ENCODE measurements at regions not wholly inside any gene's neighbourhood (a gene's known extent, or its start where the extent isn't known, plus 50 kb on each side); places are given as distances from the start of the nearest gene placed in this dataset.

DNA sequence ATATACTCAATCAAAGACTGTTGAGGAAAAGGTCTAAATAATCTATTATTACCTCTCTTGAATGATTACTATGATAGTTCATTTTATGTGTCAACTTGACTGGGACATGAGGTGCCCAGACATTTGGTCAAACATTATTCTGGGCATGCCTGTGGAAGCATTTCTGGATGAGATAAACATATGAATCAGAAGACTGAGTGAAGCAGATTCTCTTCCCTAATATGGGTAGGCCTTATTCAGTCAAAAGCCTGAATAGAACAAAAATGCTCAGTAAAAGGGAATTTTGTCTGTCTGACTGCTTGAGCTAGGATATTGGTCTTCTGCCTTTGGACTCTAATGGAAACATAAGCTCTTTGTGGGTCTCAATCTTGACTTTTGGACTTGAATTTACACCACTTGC, 73.3 kb upstream of the SOX13 start:
- no peak overlapping the region for H3K4me2 ChIP-seq (ENCODE audit: low read depth, low read length)
- DNase-seq: no peak
- no peaks in the 10 kb centered on the region for H3K36me3 ChIP-seq (replicated peaks; ENCODE audit: insufficient read depth, low read length)
- H3K4me3 ChIP-seq (ENCODE audit: low read length): no peak overlapping the region
- H3K9me3 ChIP-seq (replicated peaks; ENCODE audit: insufficient read depth, low read length): no peaks in the 10 kb centered on the region
- H2AFZ ChIP-seq (ENCODE audit: low read length): no peak overlapping the region
- H3F3A ChIP-seq (ENCODE audit: insufficient read depth, low read length): no peaks in the 10 kb centered on the region
- no peak overlapping the region for H3K9ac ChIP-seq (ENCODE audit: low read length)
- H3K27me3 ChIP-seq (replicated peaks; ENCODE audit: insufficient read depth, low read length): no peaks in the 10 kb centered on the region
- no peak for TF ChIP-seq EZH2phosphoT487 (IDR thresholded peaks at IDR 0.05; ENCODE audit: low read length)
- no peak overlapping the region for H3K27ac ChIP-seq (ENCODE audit: low read length)
- no peaks in the 10 kb centered on the region for H3K79me2 ChIP-seq (ENCODE audit: low read length)
- no peaks in the 10 kb centered on the region for H3K9me2 ChIP-seq (replicated peaks; ENCODE audit: insufficient read depth, low read length)
- H4K20me1 ChIP-seq (ENCODE audit: insufficient read depth, low read length): no peaks in the 10 kb centered on the region
- peaks cover 7% of the 10 kb centered on the region for H3K4me1 ChIP-seq (ENCODE audit: low read length)

DNA sequence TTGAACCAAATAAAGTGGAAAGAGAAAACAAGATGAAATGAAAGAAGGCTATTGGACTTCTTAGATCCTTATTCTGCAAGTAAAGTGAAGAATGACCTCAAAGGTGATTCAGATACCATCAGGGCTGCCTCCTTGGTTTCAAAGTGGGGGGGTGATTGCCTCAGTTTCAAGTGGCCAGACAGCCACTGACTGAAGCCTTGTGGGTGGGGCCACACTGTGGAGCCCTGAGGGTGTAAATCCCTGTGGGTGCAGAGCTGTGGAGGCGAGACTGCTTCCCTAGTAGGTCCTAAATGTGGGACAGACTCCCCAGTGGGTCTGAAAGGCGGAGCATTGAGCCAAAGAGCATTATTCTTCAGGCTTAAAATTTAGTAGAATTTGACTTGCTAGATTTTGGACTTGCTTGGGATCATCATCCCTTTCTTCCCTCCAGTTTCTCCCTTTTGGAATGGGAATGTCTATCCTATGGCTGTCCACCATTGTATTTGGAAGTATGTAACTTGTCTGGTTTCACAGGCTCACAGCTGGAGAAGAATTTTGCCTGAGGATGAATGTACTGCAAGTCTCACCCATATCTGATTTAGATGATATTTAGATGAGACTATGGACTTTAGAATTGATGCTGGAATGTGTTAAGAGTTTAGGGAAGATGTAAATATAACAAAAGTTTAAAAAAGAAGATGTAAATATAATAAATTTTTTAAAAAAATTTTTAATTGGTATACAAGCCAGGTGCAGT, 71.6 kb upstream of the SOX13 start:
- DNase-seq: peak; percentile 27
- Histone ChIP-seq H3K4me2 (ENCODE audit: low read depth, low read length) (peak overlapping the region; percentile 76), H3K27ac (ENCODE audit: low read length) (peak overlapping the region; percentile 5; the same call in 1 of the 2 replicates), H3K4me3 (ENCODE audit: low read length) (peak overlapping the region; percentile 16; the same call in 1 of the 2 replicates), H3K36me3 (replicated peaks; ENCODE audit: insufficient read depth, low read length) (no peaks in the 10 kb centered on the region), H3K9me3 (replicated peaks; ENCODE audit: insufficient read depth, low read length) (no peaks in the 10 kb centered on the region), H3K79me2 (ENCODE audit: low read length) (no peaks in the 10 kb centered on the region), H3K9ac (ENCODE audit: low read length) (no peak overlapping the region), H3K4me1 (ENCODE audit: low read length) (peaks cover 7% of the 10 kb centered on the region), H3F3A (ENCODE audit: insufficient read depth, low read length) (no peaks in the 10 kb centered on the region), H3K9me2 (replicated peaks; ENCODE audit: insufficient read depth, low read length) (no peaks in the 10 kb centered on the region), H2AFZ (ENCODE audit: low read length) (peak overlapping the region; percentile 83), H3K27me3 (replicated peaks; ENCODE audit: insufficient read depth, low read length) (no peaks in the 10 kb centered on the region), H4K20me1 (ENCODE audit: insufficient read depth, low read length) (no peaks in the 10 kb centered on the region)
- TF ChIP-seq, protein P1, sequence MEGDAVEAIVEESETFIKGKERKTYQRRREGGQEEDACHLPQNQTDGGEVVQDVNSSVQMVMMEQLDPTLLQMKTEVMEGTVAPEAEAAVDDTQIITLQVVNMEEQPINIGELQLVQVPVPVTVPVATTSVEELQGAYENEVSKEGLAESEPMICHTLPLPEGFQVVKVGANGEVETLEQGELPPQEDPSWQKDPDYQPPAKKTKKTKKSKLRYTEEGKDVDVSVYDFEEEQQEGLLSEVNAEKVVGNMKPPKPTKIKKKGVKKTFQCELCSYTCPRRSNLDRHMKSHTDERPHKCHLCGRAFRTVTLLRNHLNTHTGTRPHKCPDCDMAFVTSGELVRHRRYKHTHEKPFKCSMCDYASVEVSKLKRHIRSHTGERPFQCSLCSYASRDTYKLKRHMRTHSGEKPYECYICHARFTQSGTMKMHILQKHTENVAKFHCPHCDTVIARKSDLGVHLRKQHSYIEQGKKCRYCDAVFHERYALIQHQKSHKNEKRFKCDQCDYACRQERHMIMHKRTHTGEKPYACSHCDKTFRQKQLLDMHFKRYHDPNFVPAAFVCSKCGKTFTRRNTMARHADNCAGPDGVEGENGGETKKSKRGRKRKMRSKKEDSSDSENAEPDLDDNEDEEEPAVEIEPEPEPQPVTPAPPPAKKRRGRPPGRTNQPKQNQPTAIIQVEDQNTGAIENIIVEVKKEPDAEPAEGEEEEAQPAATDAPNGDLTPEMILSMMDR (IDR thresholded peaks at IDR 0.05; ENCODE audit: low read length): no peak
- TF ChIP-seq EZH2phosphoT487 (IDR thresholded peaks at IDR 0.05; ENCODE audit: low read length) (no peak), EZH2 (optimal IDR thresholded peaks at IDR 0.05; ENCODE audit: low read depth, low read length) (no peak)

DNA sequence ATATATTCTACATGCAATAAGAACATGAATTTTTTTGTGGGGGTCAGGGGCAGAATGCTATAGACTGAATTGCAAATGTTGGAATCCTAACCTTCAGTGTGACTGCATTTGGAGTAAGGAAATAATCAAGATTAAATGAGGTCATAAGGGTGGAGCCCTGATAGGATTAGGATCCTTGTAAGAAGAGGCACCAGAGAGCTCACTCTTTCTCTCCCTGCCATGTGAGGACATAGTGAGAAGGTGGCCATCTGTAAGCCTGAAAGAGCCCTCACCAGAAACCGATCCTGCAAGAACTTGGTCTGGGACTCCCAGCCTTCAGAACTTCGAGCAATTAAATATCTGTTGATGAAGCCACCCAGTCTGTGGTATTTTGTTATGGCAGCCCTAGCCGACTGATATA, 70.3 kb upstream of the SOX13 start:
- no peak overlapping the region for H3K4me2 ChIP-seq (ENCODE audit: low read depth, low read length)
- no peaks in the 10 kb centered on the region for H3K36me3 ChIP-seq (replicated peaks; ENCODE audit: insufficient read depth, low read length)
- H3K27me3 ChIP-seq (replicated peaks; ENCODE audit: insufficient read depth, low read length): no peaks in the 10 kb centered on the region
- no peaks in the 10 kb centered on the region for H3K9me2 ChIP-seq (replicated peaks; ENCODE audit: insufficient read depth, low read length)
- no peaks in the 10 kb centered on the region for H3K79me2 ChIP-seq (ENCODE audit: low read length)
- peaks cover 7% of the 10 kb centered on the region for H3K4me1 ChIP-seq (ENCODE audit: low read length)
- no peak overlapping the region for H3K27ac ChIP-seq (ENCODE audit: low read length)
- no peaks in the 10 kb centered on the region for H3K9me3 ChIP-seq (replicated peaks; ENCODE audit: insufficient read depth, low read length)
- DNase-seq: no peak
- TF ChIP-seq, protein P1 (IDR thresholded peaks at IDR 0.05; ENCODE audit: low read length): no peak
- TF ChIP-seq EZH2phosphoT487 (IDR thresholded peaks at IDR 0.05; ENCODE audit: low read length) (no peak), EZH2 (optimal IDR thresholded peaks at IDR 0.05; ENCODE audit: low read depth, low read length) (no peak)
- no peaks in the 10 kb centered on the region for H4K20me1 ChIP-seq (ENCODE audit: insufficient read depth, low read length)
- H2AFZ ChIP-seq (ENCODE audit: low read length): no peak overlapping the region
- no peak overlapping the region for H3K4me3 ChIP-seq (ENCODE audit: low read length)
- H3F3A ChIP-seq (ENCODE audit: insufficient read depth, low read length): no peaks in the 10 kb centered on the region
- H3K9ac ChIP-seq (ENCODE audit: low read length): no peak overlapping the region

DNA sequence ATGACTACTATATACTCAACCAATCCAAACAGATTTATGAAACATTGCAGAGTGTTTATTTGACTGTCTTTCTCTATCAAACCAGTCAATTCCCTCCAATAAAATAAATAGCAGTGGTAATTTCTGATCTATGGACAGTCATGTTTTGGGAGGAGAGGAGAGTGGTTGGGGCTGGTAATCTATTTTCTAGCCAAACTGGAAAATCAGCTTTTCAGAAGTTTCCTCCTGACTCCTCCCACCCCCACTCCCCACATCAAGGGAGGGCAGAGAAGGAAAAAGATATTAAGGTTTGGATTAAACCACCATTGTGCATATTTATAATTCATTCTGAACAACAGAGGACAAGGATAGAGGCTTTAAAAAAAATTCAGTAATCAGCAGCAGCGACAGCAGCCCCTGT, 69.4 kb upstream of the SOX13 start:
- Histone ChIP-seq H3K27ac (ENCODE audit: low read length) (no peak overlapping the region), H3K9me2 (replicated peaks; ENCODE audit: insufficient read depth, low read length) (no peaks in the 10 kb centered on the region), H2AFZ (ENCODE audit: low read length) (no peak overlapping the region), H3K4me2 (ENCODE audit: low read depth, low read length) (no peak overlapping the region), H3K4me1 (ENCODE audit: low read length) (peaks cover 7% of the 10 kb centered on the region), H3K9me3 (replicated peaks; ENCODE audit: insufficient read depth, low read length) (no peaks in the 10 kb centered on the region), H3K27me3 (replicated peaks; ENCODE audit: insufficient read depth, low read length) (no peaks in the 10 kb centered on the region), H4K20me1 (ENCODE audit: insufficient read depth, low read length) (no peaks in the 10 kb centered on the region), H3K79me2 (ENCODE audit: low read length) (no peaks in the 10 kb centered on the region), H3F3A (ENCODE audit: insufficient read depth, low read length) (no peaks in the 10 kb centered on the region), H3K4me3 (ENCODE audit: low read length) (no peak overlapping the region), H3K36me3 (replicated peaks; ENCODE audit: insufficient read depth, low read length) (no peaks in the 10 kb centered on the region), H3K9ac (ENCODE audit: low read length) (no peak overlapping the region)
- DNase-seq: no peak
- TF ChIP-seq, protein P1 (IDR thresholded peaks at IDR 0.05; ENCODE audit: low read length): no peak
- TF ChIP-seq EZH2 (optimal IDR thresholded peaks at IDR 0.05; ENCODE audit: low read depth, low read length) (no peak), EZH2phosphoT487 (IDR thresholded peaks at IDR 0.05; ENCODE audit: low read length) (no peak)

Data from MM.1S (cell line).